NCI-H460 (cell line): ENCODE measurements at regions not wholly inside any gene's neighbourhood (a gene's known extent, or its start where the extent isn't known, plus 50 kb on each side); places are given as distances from the start of the nearest gene placed in this dataset.

ENCODE experiments used
- DNase-seq: peaks from one replicate; pipeline ENCODE4 v3.0.0-alpha.2; 2016; ENCODE audit warnings: low read depth; ENCODE audit errors: extremely low read depth

DNA sequence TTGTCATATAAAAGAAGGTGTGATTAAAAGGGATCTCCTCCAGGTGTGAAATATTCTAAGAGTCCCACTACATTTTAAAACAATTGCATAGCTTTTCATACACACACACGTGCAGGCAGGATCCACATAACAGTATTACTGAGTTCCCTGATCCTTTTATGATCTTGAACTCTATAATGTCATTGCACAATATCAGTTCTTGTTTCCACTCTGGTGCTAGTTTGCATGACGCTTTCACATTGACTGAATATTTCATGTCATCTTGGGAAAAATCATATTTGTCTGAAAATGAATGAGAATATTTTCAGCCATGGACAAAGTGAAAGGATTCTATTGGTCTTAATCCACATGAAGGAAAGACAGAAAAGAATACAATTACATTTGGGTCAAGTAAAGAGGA is 703.8 kb downstream of the CDH8 start:
- no peak for DNase-seq

DNA sequence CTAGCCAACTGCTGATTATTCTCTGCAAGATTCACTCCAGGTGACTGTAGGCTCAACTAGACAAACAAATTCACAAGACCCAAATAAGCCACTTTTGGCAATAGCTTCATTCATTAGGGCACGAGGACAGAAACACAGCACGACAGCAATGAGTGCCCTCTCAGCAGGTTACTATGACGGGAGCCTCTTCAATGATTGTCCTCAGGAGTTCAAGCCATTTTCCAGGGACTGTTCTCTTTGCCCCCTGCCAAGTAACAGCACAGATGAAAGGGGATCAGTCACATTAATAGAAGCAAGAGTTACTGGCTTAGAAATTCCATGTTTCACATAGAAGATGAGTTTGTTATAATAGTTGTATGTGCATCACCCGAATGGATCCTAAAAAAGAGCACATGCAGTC is 712.2 kb downstream of the CDH8 start:
- no peak for DNase-seq

DNA sequence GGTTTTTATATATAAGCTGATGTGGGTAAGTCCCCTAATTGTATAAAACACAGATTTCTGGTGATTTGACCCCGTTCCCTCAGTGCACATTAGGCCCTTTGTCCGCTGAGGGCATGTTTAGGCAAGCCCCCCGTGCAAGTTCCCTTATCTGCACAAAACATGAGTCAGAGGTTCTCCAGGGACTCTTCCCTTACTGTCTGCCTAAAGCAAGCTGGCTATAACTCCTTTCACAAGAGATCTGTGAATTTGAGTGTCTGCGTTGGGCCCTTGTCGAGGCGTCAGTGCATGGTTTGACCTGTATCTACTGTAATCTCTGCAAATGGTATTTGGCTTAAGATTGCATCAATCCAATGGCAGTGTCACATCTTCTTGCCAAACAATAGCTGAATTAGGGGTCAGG is 712.8 kb downstream of the CDH8 start:
- no peak for DNase-seq

DNA sequence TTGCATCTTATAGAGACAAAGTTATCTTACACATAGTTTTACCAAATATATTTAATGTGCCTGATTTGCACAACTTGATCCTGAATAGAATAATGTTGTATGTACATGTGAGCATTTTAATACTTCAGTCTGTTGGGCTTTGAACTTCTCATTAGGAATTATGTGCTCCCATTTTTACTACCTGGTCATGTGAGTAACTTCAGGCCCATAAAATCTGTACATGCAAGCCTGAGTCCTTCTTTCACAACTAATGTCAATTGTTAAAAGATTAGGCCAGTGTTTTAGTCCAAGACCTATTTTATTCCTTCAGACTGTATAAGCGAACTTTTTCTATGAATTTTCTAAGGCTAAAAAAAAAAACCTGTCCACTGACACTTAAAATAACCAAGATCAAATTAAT is 715.4 kb downstream of the CDH8 start:
- no peak for DNase-seq

DNA sequence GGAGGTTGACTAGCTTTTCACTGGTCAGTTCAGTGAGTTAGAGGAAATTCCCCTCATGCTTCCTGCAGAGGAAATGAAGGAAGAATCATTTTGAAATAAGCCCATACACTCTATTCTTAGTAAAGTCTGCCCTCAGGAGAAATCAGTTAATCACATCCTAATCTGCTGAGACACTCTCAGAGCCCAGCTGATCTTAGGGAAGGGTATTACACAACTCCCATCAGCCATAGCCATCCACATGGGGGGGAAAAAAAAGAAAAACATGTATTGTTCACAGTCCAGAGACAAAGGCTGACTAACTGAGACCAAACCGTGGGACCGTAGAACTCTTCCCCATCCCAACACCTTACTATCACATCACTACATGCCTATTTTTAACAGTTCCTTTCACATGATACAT is 722.3 kb downstream of the CDH8 start:
- DNase-seq, result no peak

DNA sequence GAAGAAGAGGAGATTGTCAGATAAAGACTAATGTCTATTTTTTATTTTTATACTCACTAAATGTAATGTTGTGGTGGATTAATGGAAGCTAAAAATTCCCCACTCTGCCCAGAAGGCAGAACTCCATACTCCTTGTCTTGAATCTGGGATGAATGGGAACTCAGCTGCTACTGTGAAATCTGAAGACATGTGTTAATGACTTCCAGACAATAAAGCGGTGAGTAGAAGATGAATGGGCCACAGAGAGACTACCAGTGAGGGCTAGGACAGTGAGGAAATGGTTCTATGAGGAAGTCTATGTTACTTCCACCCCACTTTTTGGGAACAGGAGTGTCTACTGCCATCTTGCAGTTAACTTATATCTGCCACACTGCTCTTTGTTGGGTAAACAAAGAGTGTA is 726.9 kb downstream of the CDH8 start:
- no peak for DNase-seq

DNA sequence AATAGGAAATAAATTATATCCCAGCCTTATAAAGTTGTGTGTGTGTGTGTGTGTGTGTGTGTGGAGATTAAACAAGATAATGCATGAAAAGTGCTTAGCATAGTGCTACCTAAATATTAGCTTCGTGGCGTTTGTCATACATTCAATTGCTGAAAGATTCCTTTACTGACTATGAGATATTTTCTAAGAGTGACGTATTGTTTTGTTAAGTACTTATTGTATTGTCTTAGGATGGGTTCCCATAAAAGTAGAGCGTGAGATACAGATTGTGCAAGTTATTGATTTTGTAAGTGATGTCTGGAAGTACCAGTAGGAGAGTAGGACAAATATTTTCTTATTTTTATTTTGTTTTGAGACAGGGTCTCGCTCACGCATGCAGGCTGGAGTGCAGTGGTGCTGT is 730.0 kb downstream of the CDH8 start:
- no peak for DNase-seq

DNA sequence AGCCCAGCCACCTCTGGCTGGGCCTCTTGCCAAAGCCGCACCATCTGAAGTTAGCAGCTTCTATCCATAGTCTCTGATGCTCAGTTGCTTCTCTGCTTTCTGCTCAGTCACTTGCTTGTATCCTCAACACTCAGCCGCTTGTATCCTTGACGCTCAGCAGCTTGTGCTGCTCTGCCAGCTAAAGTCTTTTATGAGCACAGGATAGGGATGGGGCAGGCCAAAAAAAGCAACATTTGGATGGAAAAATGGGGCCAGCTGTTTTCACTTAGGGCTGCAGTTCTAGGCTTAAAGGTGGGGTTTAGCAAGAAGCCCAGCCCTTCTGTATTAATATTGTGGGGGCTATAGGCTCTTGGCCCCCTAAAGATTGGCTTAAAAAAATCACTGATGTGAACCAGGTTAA is 739.4 kb downstream of the CDH8 start:
- no peak for DNase-seq

DNA sequence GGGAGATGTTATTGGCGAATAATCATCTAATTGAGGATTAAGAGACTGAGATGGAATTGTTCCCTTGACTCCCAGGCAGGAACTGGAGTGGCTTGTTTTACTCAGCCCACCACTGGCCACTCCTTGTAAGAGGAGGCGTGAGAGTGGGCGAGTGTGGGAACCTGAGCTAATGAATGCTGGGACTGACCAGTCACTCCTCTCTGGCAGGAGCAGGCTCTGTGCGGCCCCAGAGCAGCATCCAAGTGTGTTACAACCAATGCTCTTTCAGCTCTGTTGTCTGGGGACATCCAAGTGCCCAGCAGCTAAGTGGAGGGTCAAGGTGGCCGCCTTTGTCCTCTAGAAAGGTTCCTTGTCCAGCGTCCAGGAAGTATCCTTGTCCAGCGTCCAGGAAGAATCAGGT is 739.9 kb downstream of the CDH8 start:
- DNase-seq, result no peak

DNA sequence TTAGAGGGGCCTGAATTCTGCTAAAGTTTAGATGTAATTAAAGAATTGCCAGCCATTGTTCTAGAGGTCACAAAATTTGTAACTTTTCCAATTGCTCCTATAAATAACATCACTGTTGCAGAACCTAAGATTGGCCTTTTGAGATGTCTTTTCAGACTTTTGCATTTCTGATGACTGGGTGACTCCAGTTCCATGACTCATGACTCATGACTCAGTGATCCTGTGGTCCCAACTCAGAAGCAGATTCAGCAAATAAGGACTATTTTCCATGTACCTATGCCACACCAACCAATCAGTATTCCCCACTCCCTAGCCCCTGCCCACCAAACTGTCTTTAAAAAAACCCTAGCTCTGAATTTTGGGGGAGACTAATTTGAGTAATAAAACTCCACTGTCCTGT is 740.9 kb downstream of the CDH8 start:
- no peak for DNase-seq

DNA sequence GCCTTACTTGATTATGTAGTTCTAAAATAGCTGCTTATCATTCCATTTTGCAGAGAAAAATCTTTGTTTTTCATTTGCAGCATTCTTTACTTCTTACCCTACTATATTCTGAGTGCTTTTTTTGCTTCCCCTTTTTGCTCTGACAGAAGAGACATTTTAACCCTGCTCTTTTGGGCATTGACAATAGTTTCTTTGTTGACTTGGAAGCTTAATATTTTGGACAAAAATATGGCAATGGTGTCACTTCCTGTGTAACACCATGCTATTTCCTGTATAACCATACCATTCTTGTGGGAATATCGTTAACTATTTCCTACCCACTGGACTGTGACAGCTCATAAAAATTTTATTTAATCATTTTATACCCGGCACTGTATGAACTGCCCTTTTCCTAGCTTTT is 747.1 kb downstream of the CDH8 start:
- no peak for DNase-seq

DNA sequence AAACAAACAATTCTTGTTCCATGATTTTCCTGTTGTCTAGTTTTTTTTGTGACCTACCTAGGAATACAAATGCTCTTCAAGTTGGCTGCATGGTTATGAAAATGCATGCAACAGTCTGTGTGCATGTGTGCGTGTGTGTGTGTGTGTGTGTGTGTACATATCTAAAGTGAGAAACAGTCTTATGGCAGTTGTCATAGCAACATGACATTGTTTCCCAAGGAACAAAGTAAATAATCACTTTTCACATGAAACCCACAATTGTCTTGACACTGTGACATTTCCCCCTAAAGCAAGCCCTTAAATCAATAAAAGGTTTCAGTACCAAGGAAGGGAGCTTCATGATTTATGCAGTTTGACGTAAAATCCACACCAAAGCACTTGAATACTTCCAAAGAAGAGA is 758.4 kb downstream of the CDH8 start:
- no peak for DNase-seq

DNA sequence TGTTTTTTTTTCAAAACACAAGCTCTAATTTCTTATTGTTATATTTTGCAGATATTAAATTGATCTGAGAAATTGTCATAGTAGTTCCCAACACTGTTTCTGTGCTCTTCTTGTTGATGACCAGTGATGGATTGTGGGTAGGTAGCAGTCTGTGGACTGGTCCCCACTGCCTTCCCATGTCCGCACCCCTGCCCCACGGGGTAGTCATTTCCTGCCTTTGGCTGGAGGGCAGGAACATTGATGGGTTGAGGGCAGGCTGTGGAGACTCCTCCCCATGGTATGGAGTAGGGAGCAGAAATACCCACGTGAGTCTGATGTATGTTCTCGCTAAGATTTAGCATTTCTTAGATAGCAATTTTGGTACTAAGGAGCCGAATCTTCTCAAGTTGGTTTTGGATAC is 762.0 kb downstream of the CDH8 start:
- no peak for DNase-seq

DNA sequence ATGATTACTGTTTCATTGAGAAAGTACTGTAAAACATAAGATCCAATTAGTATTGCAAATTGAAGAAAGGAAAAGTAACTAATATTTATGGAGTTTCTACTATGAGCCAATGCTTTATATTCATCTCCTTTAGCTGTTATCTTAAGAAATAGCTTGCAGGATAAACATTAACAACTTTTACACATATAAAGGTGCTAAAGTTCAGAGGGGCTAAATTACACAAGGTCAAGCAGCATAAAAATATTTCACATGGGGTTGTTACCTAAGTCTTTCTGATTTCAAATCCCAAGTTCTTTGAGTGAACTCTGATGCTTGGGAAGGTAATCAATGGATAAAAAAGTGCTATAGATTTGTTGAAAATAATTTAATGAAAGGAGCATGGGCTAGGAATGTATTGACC is 765.5 kb downstream of the CDH8 start:
- no peak for DNase-seq

DNA sequence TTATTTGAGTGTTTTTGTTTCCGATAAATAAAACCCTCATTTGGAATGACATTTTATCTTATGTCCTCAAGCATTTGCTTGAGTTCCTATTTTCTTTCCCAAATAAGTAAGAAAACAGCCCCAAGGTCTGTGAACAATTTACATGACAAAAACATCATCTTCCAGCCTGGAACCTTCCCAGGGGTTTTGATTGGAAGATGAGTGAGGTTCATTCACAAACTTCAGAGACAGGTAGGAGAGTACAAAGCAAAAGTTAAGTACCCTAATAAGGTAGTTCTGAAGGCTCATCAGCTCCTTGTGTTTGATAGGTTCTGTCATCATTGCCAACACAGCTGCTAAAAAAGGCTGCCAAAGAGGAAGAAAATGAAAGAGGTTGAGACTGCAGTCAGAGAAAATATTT is 772.8 kb downstream of the CDH8 start:
- no peak for DNase-seq

DNA sequence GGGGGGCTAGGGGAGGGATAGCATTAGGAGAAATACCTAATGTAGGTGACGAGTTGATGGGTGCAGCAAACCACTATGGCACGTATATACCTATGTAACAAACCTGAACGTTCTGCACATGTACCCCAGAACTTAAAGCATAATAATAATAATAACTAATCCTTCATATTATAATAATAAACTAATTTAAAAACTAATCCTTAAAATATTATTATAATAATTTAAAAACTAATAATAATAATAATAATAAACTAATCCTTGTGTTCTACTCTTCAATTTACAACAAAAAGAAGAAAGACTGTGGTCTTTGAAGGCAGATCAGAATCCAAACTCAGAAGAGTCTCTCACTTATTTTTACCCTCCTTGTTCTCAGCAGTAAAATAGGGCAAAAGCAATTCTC is 774.9 kb downstream of the CDH8 start:
- no peak for DNase-seq

DNA sequence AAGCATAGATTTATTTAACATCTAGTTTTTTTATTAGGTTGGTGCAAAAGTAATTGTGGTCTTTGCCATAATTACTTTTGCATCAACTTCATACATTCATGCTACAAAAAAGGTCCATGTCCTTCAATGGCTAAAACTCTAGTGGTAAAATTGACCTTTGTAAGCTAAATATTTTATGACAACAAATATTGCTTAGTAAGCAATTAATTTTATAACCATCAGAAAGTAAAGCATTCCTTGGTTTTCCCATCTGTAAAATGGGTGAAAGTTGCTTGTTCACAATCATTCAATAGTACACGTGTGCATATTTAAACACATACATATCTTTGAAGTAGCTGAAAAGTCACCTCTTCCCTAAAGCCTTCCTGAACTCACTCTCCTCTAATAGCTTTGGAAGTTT is 789.6 kb downstream of the CDH8 start:
- DNase-seq, result no peak

DNA sequence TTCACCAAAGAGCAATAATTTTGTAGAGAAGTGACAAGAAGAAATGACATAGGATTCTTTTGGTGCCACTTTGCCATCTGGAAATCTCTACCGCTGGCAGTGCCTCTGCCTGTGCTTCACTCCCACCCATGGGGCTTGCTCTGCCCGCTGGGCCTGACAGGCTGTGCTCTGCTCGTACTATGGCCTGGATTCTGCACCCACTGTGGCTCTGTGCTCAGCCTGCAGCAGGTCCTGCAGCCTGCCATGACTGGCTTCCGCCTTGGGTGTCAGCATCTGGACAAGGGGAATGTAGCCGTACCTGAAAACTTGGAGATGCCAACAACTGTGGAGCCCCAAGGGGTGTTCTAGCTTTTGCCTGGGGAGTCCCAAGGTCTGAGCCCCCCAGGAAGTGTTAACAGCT is 792.3 kb downstream of the CDH8 start:
- DNase-seq, result no peak

DNA sequence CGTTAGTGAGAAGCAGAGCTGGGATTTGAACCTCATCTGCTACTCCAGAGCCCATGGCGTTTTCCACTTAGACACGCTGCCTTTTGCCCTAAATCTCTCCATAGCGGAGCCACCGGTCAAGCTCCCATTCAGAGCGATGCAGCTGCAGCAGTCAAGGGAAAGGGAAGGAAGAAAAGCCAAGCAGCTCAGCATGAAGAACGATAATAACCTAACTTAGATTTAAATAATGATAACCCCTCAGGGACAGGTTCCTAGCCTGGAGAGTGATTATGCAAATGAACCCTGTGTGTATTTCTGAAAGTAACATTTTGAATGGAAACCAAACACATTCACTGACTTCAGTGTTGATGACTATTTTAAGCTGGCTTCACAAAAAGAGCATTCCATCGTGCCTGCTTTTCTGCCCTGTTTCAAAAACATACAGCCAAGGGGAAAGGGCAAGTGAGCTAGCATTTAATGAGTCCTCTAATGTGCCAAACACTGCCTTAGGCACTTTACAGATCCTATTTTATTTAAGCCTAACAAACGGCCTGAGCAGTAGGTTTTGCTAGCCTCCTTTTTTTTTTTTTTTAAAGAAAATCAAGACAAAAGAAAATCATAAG is 798.3 kb downstream of the CDH8 start:
- DNase-seq, result no peak

DNA sequence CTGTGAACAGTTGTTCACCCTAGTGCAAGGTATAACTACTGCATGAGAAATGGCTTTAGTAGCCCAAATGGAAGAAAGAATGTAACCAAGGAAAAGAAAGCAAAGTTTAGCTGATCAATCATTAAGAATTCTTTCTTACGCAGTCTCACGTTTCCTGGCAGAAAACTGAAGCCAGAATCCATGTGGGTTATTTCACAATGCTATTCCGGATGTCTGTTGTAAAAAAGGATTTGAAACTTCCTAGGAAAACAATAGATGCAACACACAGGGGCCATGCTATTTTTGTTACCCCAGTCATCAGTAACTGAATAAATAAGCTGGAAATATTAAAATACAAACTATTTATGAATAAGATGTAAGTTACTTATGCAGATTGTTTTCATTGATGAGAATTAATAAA is 802.5 kb downstream of the CDH8 start:
- no peak for DNase-seq

DNA sequence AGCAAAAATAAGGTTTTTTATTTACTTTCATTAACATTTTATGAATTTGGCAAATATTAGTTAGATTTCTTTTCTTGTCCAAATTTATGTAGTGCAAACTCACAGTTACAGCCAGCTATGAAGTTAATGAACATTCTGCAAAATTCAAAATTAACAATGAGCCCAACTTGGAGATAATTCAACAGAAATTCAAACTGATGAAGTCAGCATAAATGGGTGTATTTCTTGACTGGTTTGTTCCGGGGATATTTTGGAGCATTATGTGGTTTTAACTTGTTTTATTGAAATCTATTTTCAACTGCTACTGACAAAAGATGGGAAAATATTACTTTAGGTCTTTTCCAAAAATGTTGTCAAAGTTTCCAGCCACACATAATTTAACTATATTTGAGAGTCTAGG is 807.9 kb downstream of the CDH8 start:
- no peak for DNase-seq

DNA sequence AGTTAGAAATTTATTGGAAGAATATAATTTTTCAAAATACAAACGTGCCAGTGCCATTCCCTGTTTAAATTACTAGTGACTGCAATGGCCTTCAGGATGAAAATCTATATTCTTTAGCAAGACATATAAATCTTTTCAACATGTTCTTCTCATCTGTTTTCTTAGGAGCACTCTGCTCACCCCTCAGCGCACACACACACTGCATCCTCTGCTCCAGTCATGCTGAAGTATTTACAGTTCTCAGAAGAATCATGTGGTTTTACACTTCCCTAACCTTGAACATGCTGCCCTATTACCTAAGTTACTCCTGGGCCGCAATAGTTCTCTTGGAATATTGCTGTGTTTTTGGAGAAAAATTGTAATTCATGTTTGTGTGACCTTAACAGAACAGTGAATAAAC is 820.6 kb downstream of the CDH8 start:
- no peak for DNase-seq

DNA sequence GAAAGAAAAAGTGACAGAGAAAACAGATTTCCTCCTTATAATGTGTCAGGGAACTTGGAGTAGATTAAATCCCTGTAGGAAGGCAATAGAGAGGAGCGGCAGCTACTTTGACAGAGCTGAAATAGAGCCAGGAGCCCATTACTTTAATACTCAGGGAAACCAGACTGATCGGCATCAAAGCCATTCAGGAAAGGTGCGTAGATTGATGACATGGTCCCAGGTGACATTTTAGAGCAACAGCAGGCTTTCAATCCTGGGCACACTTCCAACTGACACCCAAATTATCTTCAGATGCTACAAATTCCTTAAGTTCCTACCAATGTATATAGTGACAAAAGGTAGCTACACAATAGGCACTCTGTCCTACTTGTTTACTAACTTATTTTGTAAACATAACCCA is 821.5 kb downstream of the CDH8 start:
- no peak for DNase-seq

DNA sequence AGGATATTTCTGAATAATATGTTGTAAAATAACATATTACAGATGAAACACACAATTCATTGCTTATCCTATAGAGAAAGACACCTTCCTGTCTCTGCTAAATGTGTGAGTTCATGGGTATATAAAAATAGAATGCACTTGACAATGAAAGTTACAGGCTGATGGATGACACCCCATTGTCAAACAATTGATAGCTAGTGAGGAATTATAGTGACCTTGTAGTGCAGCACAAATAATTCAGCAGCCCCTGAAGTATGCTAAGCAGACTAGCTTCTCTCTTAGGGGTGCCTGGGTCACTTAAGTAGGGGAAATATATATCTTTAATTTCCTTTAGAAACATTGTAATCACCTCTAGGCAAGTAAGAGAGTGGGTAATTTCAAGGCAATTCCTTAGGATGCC is 826.2 kb downstream of the CDH8 start:
- DNase-seq, result no peak
